ENCODE measurements at regions not wholly inside any gene's neighbourhood (a gene's known extent, or its start where the extent isn't known, plus 50 kb on each side); places are given as distances from the start of the nearest gene placed in this dataset.
"Not testable (repeated sequence)": the region's sequence is repeated elsewhere in the genome, so short reads cannot be mapped to it uniquely, and the experiment has no call there.

DNA sequence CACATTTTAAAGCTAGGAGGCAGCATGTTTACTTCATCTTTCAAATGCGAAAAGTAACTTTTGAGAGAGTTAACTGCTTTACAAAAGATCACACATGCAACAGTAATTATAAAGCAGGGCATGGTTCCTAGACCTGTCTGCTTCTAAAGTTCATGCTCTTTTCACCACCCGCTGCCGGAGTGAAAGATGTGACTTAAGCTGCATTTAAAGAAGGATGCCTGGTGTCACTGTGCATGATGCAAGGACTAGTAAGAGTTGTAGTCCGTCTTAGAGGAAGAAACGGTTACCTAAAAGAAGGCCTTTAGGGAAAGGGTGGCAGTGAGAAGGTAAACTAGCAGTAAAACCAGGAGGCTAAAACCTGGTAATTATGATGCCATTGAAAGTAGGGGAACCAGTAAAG is 1689.1 kb downstream of the KCNT2 start:
- H3K4me1 Mint-ChIP-seq (ENCODE audit: low read depth), result no peaks in the 10 kb centered on the region
- no peak overlapping the region for H3K27ac Mint-ChIP-seq
- no peaks in the 10 kb centered on the region for H3K9me3 Mint-ChIP-seq (ENCODE audit: insufficient read depth)
- ATAC-seq (no peak), DNase-seq (no peak)
- no peaks in the 10 kb centered on the region for H3K27me3 Mint-ChIP-seq (ENCODE audit: low read depth)
- CTCF ChIA-PET, result no interaction called here
- POLR2A ChIA-PET, result no interaction called here
- no peak overlapping the region for H3K4me3 Mint-ChIP-seq
- no peaks in the 10 kb centered on the region for H3K36me3 Mint-ChIP-seq (ENCODE audit: low read depth)

DNA sequence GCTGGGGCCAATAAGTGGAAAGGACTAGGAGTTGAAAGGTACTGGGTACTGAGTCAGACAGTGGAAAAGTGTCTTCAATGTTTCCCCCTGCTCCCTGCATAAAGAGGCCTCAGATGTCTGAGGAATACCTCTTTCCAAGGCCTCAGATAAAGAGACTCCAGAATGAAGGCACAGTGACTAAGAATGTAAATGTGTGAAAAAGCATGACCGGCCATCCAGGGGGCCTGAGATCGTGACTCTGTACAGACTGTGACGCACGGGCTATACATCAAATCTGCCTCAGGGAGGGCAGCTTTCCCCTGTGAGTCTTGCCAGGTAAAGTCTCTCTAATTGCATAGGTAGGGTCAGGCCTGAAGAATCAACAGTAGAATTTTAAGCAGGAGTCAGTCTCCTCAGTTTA is 1690.5 kb downstream of the KCNT2 start:
- ATAC-seq, result no peak
- no peaks in the 10 kb centered on the region for H3K27me3 Mint-ChIP-seq (ENCODE audit: low read depth)
- CTCF ChIA-PET, result no interaction called here
- H3K27ac Mint-ChIP-seq, result no peak overlapping the region
- H3K4me3 Mint-ChIP-seq, result no peak overlapping the region
- DNase-seq, result no peak
- H3K36me3 Mint-ChIP-seq (ENCODE audit: low read depth), result no peaks in the 10 kb centered on the region
- POLR2A ChIA-PET, result no interaction called here
- H3K4me1 Mint-ChIP-seq (ENCODE audit: low read depth), result no peaks in the 10 kb centered on the region
- no peaks in the 10 kb centered on the region for H3K9me3 Mint-ChIP-seq (ENCODE audit: insufficient read depth)

DNA sequence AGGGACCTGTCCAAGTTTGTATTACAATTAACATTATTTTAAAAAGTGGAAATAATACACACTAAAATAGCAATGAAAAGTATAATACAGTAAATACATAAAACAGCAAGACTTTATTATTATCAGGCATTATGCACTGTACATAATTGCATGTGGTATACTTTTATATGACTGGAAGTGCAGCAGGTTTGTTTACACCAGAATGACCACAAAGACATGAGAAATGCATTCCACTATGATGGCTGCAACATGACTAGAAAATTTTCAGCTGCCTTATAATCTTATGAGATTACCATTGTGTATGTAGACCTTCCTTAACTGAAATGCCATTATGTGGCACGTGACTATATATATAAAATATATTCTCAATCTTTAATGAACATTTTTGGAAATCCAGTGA is 1699.6 kb downstream of the KCNT2 start:
- DNase-seq (no peak), ATAC-seq (no peak)
- POLR2A ChIA-PET, result no interaction called here
- H3K36me3 Mint-ChIP-seq (ENCODE audit: low read depth), result no peaks in the 10 kb centered on the region
- no peak overlapping the region for H3K4me3 Mint-ChIP-seq
- H3K27me3 Mint-ChIP-seq (ENCODE audit: low read depth), result no peaks in the 10 kb centered on the region
- H3K27ac Mint-ChIP-seq, result no peak overlapping the region
- H3K4me1 Mint-ChIP-seq (ENCODE audit: low read depth), result no peaks in the 10 kb centered on the region
- CTCF ChIA-PET, result no interaction called here
- no peaks in the 10 kb centered on the region for H3K9me3 Mint-ChIP-seq (ENCODE audit: insufficient read depth)

DNA sequence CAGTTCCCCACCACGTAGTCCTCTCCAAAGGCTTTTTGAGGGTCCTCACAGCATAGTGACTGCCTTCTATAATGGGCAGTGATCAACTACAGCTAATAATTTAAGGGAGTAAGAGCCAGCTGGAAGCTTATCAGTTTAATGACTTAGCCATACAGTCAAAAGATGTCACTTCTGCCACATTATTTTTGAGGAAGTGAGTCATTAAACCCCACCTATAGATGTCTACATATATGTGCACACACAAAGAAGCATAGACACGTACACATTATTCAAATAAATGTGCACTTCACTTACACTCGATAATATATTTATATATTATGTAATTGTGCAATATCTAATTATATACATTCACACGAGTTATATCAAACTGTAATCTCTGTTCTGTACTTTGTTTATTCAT is 1704.7 kb downstream of the KCNT2 start:
- Mint-ChIP-seq H3K9me3 (ENCODE audit: insufficient read depth) (no peaks in the 10 kb centered on the region), H3K27ac (no peak overlapping the region), H3K36me3 (ENCODE audit: low read depth) (no peaks in the 10 kb centered on the region), H3K27me3 (ENCODE audit: low read depth) (no peaks in the 10 kb centered on the region), H3K4me1 (ENCODE audit: low read depth) (no peaks in the 10 kb centered on the region), H3K4me3 (no peak overlapping the region)
- ATAC-seq, result no peak
- no peak for DNase-seq
- ChIA-PET POLR2A (no interaction called here), CTCF (no interaction called here)

DNA sequence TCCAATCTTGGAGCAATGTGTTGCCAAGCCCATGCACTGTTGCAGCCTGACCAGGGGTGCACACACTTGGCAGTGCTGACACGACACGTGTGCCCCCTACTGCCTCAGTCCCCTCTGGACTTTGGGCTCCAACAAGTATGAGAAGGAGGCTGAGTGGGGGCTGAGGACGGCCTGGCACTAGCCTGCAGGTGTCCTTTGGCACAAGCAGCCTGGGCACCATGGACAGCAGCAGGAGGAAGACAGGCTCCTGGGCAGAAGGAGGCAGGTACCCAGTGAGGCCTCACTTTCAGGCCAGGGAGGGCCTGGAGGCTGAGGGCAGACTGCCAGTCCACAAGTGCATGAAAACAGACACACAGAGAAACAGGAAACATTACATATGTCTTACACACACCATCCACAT is 1702.9 kb upstream of the B3GALT2 start:
- ChIA-PET CTCF (no interaction called here), POLR2A (no interaction called here)
- Mint-ChIP-seq H3K4me1 (ENCODE audit: low read depth) (no peaks in the 10 kb centered on the region), H3K9me3 (ENCODE audit: insufficient read depth) (peaks cover 6% of the 10 kb centered on the region), H3K27ac (no peak overlapping the region), H3K4me3 (no peak overlapping the region), H3K27me3 (ENCODE audit: low read depth) (no peaks in the 10 kb centered on the region), H3K36me3 (ENCODE audit: low read depth) (no peaks in the 10 kb centered on the region)
- DNase-seq (no peak), ATAC-seq (no peak)

DNA sequence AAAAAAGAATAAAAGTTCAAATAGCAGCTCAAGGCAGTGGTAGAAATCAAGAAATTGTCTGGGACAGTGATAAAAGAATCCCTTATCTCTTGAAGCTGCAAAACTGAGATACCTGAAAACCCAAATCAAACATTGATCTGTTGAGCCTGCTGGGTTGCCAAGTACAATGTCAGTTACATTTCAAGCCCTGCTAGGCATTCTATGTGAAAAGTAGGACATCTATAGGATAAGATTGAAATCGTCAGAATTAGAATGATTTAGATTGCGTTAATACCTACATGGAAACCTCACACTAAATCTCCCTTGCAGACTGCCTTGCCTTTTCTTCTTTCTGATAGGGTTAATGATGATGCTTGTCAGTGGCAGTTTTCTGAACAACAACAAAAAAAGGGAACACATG is 1684.4 kb upstream of the B3GALT2 start:
- no peaks in the 10 kb centered on the region for H3K36me3 Mint-ChIP-seq (ENCODE audit: low read depth)
- POLR2A ChIA-PET, result no interaction called here
- no peak overlapping the region for H3K4me3 Mint-ChIP-seq

DNA sequence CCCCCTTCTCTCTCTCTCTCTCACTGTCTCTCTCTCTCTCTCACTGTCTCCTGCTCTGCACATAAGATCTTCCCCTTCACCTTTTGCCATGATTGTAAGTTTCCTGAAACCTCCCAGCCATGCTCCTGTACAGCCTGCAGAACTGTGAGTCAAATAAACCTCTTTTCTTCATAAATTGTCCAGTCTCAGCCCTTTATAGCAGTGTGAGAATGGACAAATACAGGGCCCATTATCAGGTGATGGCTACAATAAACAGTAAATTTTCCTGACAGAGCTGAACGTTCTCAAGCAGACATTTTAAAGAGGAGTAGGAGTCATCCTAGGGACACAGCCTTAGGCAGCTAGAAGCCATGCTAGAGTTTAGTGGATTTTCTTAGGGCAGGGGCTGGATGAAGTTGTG is 1679.7 kb upstream of the B3GALT2 start:
- DNase-seq (no peak), ATAC-seq (no peak)
- no peak overlapping the region for H3K27ac Mint-ChIP-seq
- ChIA-PET POLR2A (no interaction called here), CTCF (no interaction called here)
- H3K36me3 Mint-ChIP-seq (ENCODE audit: low read depth), result no peaks in the 10 kb centered on the region
- H3K4me1 Mint-ChIP-seq (ENCODE audit: low read depth), result no peaks in the 10 kb centered on the region
- peaks cover 6% of the 10 kb centered on the region for H3K9me3 Mint-ChIP-seq (ENCODE audit: insufficient read depth)
- H3K4me3 Mint-ChIP-seq, result no peak overlapping the region
- no peaks in the 10 kb centered on the region for H3K27me3 Mint-ChIP-seq (ENCODE audit: low read depth)

More for the DNA sequence above, 1684.4 kb upstream of the B3GALT2 start:
- Mint-ChIP-seq H3K27ac (no peak overlapping the region), H3K4me1 (ENCODE audit: low read depth) (no peaks in the 10 kb centered on the region), H3K9me3 (ENCODE audit: insufficient read depth) (no peaks in the 10 kb centered on the region), H3K27me3 (ENCODE audit: low read depth) (no peaks in the 10 kb centered on the region)
- ATAC-seq (no peak), DNase-seq (no peak)
- CTCF ChIA-PET, result no interaction called here

DNA sequence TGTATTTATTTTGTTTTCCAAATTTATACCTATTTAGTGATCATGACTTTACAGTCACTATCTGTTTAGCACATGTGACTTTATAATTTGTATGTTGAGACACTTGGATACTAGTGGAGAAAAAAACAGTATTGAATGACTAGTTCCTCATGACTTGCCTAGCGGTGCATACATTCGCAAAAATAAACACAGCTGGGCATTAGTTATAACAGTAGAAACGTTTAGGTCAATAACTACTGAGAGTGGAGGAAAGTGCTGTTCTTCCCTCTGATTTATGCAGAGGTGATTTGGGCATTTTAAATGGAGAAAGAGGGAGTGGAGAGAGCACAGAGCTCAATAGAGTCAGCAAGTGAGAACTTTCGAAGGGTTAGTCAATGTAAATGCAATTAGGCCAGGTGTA is 1679.0 kb upstream of the B3GALT2 start:
- DNase-seq, result no peak
- H3K27ac Mint-ChIP-seq, result no peak overlapping the region
- no peaks in the 10 kb centered on the region for H3K36me3 Mint-ChIP-seq (ENCODE audit: low read depth)
- POLR2A ChIA-PET, result no interaction called here
- peaks cover 6% of the 10 kb centered on the region for H3K9me3 Mint-ChIP-seq (ENCODE audit: insufficient read depth)
- CTCF ChIA-PET, result no interaction called here
- no peaks in the 10 kb centered on the region for H3K4me1 Mint-ChIP-seq (ENCODE audit: low read depth)
- ATAC-seq, result no peak
- H3K4me3 Mint-ChIP-seq, result no peak overlapping the region
- no peaks in the 10 kb centered on the region for H3K27me3 Mint-ChIP-seq (ENCODE audit: low read depth)

DNA sequence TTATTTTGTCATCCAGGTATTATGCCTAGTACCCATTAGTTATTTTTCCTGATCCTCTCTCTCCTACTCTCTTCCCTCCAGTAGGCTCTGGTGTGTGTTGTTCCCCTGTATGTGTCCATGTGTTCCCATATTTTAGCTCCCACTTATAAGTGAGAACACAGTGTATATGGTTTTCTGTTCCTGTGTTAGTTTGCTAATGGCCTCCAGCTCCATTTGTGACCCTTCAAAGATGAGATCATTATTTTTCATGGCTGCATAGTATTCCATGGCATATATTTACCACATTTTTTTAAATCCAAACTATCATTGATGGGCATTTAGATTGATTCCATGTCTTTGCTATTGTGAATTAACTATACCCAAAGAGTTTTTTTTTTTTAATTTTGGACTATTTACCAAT is 1675.7 kb upstream of the B3GALT2 start:
- H3K4me3 Mint-ChIP-seq, result no peak overlapping the region
- H3K27ac Mint-ChIP-seq, result no peak overlapping the region

DNA sequence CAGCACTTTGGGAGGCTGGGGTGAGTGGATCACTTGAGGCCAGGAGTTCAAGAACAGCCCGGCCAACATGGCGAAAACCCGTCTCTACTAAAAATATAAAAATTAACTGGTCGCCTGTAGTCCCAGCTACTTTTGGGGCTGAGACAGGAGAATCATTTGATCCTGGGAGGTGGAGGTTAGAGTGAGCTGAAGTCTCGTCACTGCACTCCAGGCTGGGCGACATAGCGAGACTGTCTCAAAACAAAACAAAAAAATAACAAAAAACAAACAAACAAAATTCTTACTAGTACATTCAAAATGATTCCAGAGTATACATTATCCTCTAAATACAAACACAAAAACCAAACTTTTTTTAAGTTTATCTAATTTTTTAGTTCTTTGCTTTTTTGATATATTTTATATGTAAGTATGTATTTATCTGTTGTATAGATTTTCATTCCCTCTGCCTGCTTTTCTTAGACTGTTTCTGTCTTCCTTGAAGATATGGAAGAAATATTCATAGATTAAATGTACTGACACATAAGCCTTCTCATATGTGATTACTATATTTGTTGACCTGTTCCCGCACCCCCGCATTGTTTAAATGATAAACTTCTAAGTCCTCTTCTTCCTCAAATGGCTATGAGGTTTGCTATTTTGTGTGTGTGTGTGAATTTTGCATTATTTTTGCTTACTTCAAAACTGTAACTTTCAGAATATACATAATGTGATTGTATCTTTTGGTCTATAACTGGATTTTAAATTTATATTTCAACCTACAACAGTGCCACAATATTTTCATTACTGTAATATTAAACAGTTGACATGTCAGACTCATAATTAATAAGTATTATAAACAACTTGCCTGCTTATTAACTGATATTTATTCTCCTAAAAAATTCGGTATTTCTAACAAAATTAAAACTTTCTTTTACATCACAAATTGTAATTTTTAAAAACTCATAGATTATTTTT is 1674.1 kb upstream of the B3GALT2 start:
- CTCF ChIA-PET, result no interaction called here
- peaks cover 6% of the 10 kb centered on the region for H3K9me3 Mint-ChIP-seq (ENCODE audit: insufficient read depth)
- no peak for ATAC-seq
- POLR2A ChIA-PET, result no interaction called here
- no peak for DNase-seq
- no peaks in the 10 kb centered on the region for H3K27me3 Mint-ChIP-seq (ENCODE audit: low read depth)
- H3K36me3 Mint-ChIP-seq (ENCODE audit: low read depth), result no peaks in the 10 kb centered on the region
- H3K27ac Mint-ChIP-seq, result no peak overlapping the region
- no peak overlapping the region for H3K4me3 Mint-ChIP-seq
- no peaks in the 10 kb centered on the region for H3K4me1 Mint-ChIP-seq (ENCODE audit: low read depth)

More for the DNA sequence above, 1675.7 kb upstream of the B3GALT2 start:
- H3K36me3 Mint-ChIP-seq (ENCODE audit: low read depth), result no peaks in the 10 kb centered on the region
- no peaks in the 10 kb centered on the region for H3K4me1 Mint-ChIP-seq (ENCODE audit: low read depth)
- H3K9me3 Mint-ChIP-seq (ENCODE audit: insufficient read depth), result peaks cover 6% of the 10 kb centered on the region
- H3K27me3 Mint-ChIP-seq (ENCODE audit: low read depth), result no peaks in the 10 kb centered on the region
- DNase-seq, result no peak
- ChIA-PET POLR2A (no interaction called here), CTCF (no interaction called here)
- ATAC-seq, result no peak

DNA sequence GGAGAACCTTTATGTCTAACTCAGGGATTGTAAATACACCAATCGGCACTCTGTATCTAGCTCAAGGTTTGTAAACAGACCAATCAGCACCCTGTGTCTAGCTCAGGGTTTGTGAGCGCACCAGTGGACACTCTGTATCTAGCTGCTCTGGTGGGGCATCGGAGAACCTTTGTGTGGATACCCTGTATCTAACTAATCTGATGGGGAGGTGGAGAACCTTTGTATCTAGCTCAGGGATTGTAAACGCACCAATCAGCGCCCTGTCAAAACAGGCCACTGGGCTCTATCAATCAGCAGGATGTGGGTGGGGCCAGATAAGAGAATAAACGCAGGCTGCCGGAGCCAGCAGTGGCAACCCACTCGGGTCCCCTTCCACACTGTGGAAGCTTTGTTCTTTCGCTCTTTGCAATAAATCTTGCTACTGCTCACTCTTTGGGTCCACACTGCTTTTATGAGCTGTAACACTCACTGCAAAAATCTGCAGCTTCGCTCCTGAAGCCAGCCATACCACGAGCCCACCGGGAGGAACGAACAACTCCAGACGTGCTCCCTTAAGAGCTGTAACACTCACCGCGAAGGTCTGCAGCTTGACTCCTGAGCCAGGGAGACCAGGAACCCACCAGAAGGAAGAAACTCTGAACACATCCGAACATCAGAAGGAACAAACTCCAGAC is 1673.2 kb upstream of the B3GALT2 start:
- H3K27me3 Mint-ChIP-seq (ENCODE audit: low read depth); POLR2A ChIA-PET; ATAC-seq; H3K9me3 Mint-ChIP-seq (ENCODE audit: insufficient read depth); DNase-seq; CTCF ChIA-PET; H3K27ac Mint-ChIP-seq; H3K36me3 Mint-ChIP-seq (ENCODE audit: low read depth); H3K4me3 Mint-ChIP-seq; H3K4me1 Mint-ChIP-seq (ENCODE audit: low read depth): not testable (repeated sequence)

DNA sequence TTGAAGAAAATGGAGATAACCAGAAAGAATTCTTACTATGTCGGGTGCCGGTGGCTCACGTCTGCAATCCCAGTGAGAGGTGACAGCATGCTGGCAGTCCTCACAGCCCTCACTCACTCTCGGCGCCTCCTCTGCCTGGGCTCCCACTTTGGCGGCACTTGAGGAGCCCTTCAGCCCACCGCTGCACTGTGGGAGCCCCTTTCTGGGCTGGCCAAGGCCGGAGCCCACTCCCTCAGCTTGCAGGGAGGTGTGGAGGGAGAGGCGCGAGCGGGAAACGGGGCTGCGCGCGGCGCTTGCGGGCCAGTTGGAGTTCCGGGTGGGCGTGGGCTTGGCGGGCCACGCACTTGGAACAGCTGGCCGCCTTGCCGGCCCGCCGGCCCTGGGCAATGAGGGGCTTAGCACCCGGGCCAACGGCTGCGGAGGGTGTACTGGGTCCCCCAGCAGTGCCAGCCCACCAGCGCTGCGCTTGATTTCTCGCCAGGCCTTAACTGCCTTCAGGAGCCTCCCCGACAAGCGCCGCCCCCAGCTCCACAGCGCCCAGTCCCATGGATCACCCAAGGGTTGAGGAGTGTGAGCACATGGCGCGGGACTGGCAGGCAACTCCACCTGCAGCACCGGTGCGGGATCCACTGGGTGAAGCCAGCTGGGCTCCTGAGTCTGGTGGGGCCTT is 1672.5 kb upstream of the B3GALT2 start:
- CTCF ChIA-PET; H3K4me3 Mint-ChIP-seq; DNase-seq; H3K4me1 Mint-ChIP-seq (ENCODE audit: low read depth); ATAC-seq; H3K9me3 Mint-ChIP-seq (ENCODE audit: insufficient read depth); POLR2A ChIA-PET; H3K36me3 Mint-ChIP-seq (ENCODE audit: low read depth); H3K27ac Mint-ChIP-seq; H3K27me3 Mint-ChIP-seq (ENCODE audit: low read depth): not testable (repeated sequence)
